ENCODE measurements at regions not wholly inside any gene's neighbourhood (a gene's known extent, or its start where the extent isn't known, plus 50 kb on each side); places are given as distances from the start of the nearest gene placed in this dataset.
"Not testable (repeated sequence)": the region's sequence is repeated elsewhere in the genome, so short reads cannot be mapped to it uniquely, and the experiment has no call there.

DNA sequence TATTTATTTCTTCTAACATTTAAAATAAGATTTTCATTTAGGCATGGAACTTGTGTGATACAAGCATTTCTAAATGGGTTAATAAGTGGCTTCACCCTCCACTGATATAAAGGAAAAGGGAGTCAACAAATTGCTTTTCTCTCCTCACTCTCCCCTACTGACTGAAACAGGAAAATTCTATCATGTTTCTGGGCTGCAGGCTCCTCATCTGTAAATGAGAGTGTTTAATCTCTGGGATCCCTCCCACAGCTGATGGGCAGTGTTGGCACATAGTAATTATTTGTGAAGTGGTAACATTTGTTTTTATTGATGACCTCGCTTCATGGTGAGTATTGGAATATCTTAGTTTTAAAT is 69.8 kb upstream of the WARS2 start:
- H3K4me1 Mint-ChIP-seq: no peaks in the 10 kb centered on the region
- no peaks in the 10 kb centered on the region for H3K27me3 Mint-ChIP-seq (ENCODE audit: low read depth)
- no peak overlapping the region for H3K27ac Mint-ChIP-seq (ENCODE audit: unreplicated experiment)
- H3K9me3 Mint-ChIP-seq: no peaks in the 10 kb centered on the region
- H3K36me3 Mint-ChIP-seq (ENCODE audit: low read depth): no peaks in the 10 kb centered on the region
- no peak for DNase-seq (ENCODE audit: low read depth, low spot score)
- TF ChIP-seq, protein P1, sequence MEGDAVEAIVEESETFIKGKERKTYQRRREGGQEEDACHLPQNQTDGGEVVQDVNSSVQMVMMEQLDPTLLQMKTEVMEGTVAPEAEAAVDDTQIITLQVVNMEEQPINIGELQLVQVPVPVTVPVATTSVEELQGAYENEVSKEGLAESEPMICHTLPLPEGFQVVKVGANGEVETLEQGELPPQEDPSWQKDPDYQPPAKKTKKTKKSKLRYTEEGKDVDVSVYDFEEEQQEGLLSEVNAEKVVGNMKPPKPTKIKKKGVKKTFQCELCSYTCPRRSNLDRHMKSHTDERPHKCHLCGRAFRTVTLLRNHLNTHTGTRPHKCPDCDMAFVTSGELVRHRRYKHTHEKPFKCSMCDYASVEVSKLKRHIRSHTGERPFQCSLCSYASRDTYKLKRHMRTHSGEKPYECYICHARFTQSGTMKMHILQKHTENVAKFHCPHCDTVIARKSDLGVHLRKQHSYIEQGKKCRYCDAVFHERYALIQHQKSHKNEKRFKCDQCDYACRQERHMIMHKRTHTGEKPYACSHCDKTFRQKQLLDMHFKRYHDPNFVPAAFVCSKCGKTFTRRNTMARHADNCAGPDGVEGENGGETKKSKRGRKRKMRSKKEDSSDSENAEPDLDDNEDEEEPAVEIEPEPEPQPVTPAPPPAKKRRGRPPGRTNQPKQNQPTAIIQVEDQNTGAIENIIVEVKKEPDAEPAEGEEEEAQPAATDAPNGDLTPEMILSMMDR (conservative IDR thresholded peaks at IDR 0.05): no peak
- H3K4me3 Mint-ChIP-seq: no peak overlapping the region

DNA sequence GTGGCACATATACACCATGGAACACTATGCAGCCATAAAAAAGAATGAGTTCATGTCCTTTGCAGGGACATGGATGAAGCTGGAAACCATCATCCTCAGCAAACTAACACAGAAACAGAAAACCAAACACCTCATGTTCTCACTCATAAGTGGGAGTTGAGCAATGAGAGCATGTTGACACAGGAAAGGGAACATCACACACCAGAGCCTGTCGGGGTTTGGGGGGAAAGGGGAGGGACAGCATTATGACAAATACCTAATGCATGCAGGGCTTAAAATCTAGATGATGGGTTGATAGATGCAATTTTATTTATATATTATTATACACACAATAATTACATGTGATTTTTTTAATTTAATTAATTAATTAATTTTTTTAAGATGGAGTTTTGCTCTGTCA is 72.8 kb upstream of the WARS2 start:
- not testable (repeated sequence) for H3K9me3 Mint-ChIP-seq; DNase-seq (ENCODE audit: low read depth, low spot score); H3K4me3 Mint-ChIP-seq; H3K27ac Mint-ChIP-seq (ENCODE audit: unreplicated experiment); H3K27me3 Mint-ChIP-seq (ENCODE audit: low read depth); H3K4me1 Mint-ChIP-seq; H3K36me3 Mint-ChIP-seq (ENCODE audit: low read depth)

DNA sequence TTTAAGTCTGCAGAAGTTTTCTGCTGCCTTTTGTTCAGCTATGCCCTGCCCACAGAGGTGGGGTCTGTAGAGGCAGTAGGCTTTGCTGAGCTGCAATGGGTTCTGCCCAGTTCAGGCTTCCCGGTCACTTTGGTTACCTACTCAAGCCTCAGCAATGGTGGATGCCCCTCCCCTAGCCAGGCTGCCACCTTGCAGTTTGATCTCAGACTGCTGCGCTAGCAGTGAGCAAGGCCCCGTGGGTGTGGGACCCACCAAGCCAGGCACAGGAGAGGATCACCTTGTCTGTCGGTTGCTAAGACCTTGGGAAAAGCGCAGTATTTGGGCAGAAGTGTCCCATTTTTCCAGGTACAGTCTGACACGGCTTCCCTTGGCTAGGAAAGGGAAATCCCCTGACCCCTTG is 74.5 kb upstream of the WARS2 start:
- not testable (repeated sequence) for H3K4me3 Mint-ChIP-seq; H3K9me3 Mint-ChIP-seq; DNase-seq (ENCODE audit: low read depth, low spot score); H3K36me3 Mint-ChIP-seq (ENCODE audit: low read depth); H3K27me3 Mint-ChIP-seq (ENCODE audit: low read depth); H3K27ac Mint-ChIP-seq (ENCODE audit: unreplicated experiment); H3K4me1 Mint-ChIP-seq

DNA sequence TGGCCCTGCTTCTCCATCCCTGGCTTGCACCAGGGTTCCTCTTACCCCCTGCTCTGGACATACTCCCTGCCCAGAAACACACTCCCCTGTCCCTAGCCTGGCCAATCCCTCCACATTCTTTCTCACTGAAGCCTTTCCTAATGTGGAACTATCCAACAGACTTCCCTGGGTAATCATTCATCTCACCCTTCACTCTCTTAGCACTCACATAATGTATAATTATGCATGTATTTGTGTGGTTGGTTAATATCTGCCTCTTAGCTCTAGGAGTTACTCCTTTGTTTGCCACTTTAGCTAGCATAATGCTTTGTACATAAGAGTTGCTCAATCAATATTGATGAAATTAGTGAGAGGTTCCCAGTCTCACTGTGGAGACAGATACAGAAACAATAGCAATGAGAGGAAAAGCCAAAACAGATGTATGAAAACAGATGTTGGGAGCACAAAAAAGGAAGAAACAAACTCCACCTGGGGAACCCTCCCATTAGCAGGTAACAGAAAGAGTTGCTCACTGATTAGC is 76.9 kb upstream of the WARS2 start:
- TF ChIP-seq, protein P1 (conservative IDR thresholded peaks at IDR 0.05): no peak
- H3K36me3 Mint-ChIP-seq (ENCODE audit: low read depth): peaks cover 2% of the 10 kb centered on the region
- DNase-seq (ENCODE audit: low read depth, low spot score): no peak
- no peaks in the 10 kb centered on the region for H3K27me3 Mint-ChIP-seq (ENCODE audit: low read depth)
- no peaks in the 10 kb centered on the region for H3K9me3 Mint-ChIP-seq
- no peak overlapping the region for H3K4me3 Mint-ChIP-seq
- H3K4me1 Mint-ChIP-seq: peaks cover 4% of the 10 kb centered on the region
- H3K27ac Mint-ChIP-seq (ENCODE audit: unreplicated experiment): no peak overlapping the region

DNA sequence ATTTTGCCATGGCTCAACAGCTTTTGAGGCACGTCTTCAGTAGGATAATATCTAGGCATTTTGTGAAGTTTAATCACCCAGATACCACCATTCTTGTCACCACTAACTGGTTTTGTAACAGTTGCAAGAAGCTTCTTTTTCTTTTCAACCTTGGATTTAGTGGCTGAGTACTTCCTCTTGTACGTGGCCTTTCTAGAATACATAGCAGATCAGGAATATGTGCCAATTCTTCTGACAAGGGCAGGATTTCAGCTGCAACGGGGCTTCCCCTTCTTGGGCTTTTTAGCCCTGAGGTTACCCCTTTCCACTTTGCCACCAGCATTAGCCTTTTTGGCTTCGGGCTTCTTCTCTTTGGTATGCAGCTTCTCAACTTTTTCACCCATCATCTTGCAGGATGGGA is 79.3 kb upstream of the WARS2 start:
- H3K27me3 Mint-ChIP-seq (ENCODE audit: low read depth): no peaks in the 10 kb centered on the region
- TF ChIP-seq, protein P1 (conservative IDR thresholded peaks at IDR 0.05): no peak

DNA sequence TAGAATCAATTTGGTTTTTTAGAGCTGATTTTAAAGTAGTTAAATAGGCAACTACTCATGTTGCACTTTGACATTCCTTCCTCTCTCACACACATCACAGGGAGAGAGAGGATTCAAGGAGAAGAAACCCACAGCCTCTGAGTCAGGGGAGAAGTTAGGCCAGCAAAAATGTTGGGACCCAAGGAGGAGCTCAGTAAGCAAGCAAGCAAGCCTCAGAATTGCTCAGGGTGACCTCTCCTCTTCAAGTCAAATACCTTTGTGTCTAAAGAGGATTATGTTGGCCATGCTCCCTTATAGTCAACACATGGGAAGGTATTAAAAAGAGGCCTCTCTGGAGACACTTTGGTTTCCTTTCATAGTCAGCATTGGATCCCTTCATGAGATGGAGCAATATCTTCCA is 80.5 kb upstream of the WARS2 start:
- Mint-ChIP-seq H3K27ac (ENCODE audit: unreplicated experiment) (no peak overlapping the region), H3K27me3 (ENCODE audit: low read depth) (no peaks in the 10 kb centered on the region), H3K4me1 (peaks cover 4% of the 10 kb centered on the region), H3K4me3 (no peak overlapping the region), H3K9me3 (no peaks in the 10 kb centered on the region), H3K36me3 (ENCODE audit: low read depth) (peaks cover 2% of the 10 kb centered on the region)
- no peak for DNase-seq (ENCODE audit: low read depth, low spot score)
- TF ChIP-seq, protein P1 (conservative IDR thresholded peaks at IDR 0.05): no peak

More for the DNA sequence above, 79.3 kb upstream of the WARS2 start:
- no peak for DNase-seq (ENCODE audit: low read depth, low spot score)
- Mint-ChIP-seq H3K4me3 (no peak overlapping the region), H3K27ac (ENCODE audit: unreplicated experiment) (no peak overlapping the region), H3K9me3 (no peaks in the 10 kb centered on the region), H3K4me1 (peaks cover 4% of the 10 kb centered on the region), H3K36me3 (ENCODE audit: low read depth) (peaks cover 2% of the 10 kb centered on the region)

DNA sequence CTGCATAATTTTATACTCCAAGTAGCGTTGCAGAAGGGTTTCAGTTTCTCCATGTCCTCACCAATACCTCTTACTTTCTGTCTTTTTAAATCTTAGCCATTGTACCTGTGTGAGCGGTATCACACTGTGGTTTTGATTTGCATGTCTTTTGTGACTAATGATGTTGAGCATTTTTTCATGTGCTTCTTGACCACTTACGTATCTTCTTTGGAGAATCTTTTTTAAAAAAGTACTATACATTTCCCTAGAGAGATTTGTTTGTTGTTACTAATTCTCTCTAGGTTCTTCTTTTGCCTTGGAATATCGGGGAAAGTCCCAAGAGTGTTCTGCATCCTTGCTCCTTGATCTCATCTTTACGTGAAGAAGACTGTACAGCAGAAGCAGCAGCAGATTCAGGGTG is 81.8 kb upstream of the WARS2 start:
- Mint-ChIP-seq H3K9me3 (no peaks in the 10 kb centered on the region), H3K27ac (ENCODE audit: unreplicated experiment) (no peak overlapping the region), H3K27me3 (ENCODE audit: low read depth) (no peaks in the 10 kb centered on the region), H3K4me1 (peaks cover 15% of the 10 kb centered on the region), H3K36me3 (ENCODE audit: low read depth) (peaks cover under 1% of the 10 kb centered on the region), H3K4me3 (no peak overlapping the region)
- DNase-seq (ENCODE audit: low read depth, low spot score): no peak
- TF ChIP-seq, protein P1 (conservative IDR thresholded peaks at IDR 0.05): no peak
